NT2/D1 (cell line): ENCODE measurements at regions not wholly inside any gene's neighbourhood (a gene's known extent, or its start where the extent isn't known, plus 50 kb on each side); places are given as distances from the start of the nearest gene placed in this dataset.

Experiments used
- DNase-seq: peaks from one replicate; pipeline ENCODE4 v3.0.0-alpha.2; 2011; ENCODE audit warnings: low read depth, low spot score
- H3K27me3 ChIP-seq: 2 replicates; pipeline ENCODE4 v1.6.0; 2011; ENCODE audit warnings: mild to moderate bottlenecking; ENCODE audit not compliant: insufficient read length, insufficient read depth
- H3K36me3 ChIP-seq: 2 replicates; pipeline ENCODE4 v1.6.1; 2011; ENCODE audit warnings: mild to moderate bottlenecking, low read length, mixed read lengths; ENCODE audit not compliant: insufficient read depth, insufficient read length
- H3K4me1 ChIP-seq: 2 replicates; pipeline ENCODE4 v1.5.1; 2011; ENCODE audit not compliant: insufficient read depth, insufficient read length
- H3K4me3 ChIP-seq: 2 replicates; pipeline ENCODE4 v1.5.1; 2011; ENCODE audit warnings: low read depth; ENCODE audit not compliant: insufficient read length
- H3K9ac ChIP-seq: 2 replicates; pipeline ENCODE4 v1.6.0; 2011; ENCODE audit warnings: low read depth; ENCODE audit not compliant: insufficient read length
- H3K9me3 ChIP-seq: 2 replicates; pipeline ENCODE4 v1.5.1; 2011; ENCODE audit warnings: mild to moderate bottlenecking, low read length; ENCODE audit not compliant: insufficient read depth
- SUZ12 ChIP-seq: IDR thresholded peaks from 2 replicates; pipeline ENCODE4 v1.6.1; 2011; ENCODE audit not compliant: insufficient read length, insufficient read depth; ENCODE audit errors: extremely low read depth
- YY1 ChIP-seq: IDR thresholded peaks from 2 replicates; pipeline ENCODE4 v1.6.1; 2011; ENCODE audit not compliant: insufficient read length, insufficient read depth
- ZNF274 ChIP-seq: IDR thresholded peaks from 2 replicates; pipeline ENCODE4 v1.6.1; 2011; ENCODE audit warnings: mild to moderate bottlenecking, low read depth, low read length

GRCh38 chr7:138223402-138223879 is 147.2 kb downstream of the AKR1D1 start:
- no peaks in the 10 kb centered on the region for H3K27me3 ChIP-seq
- TF ChIP-seq ZNF274 (no peak), YY1 (no peak), SUZ12 (no peak)
- no peak for DNase-seq
- H3K4me1 ChIP-seq, result no peaks in the 10 kb centered on the region
- H3K9ac ChIP-seq, result no peak overlapping the region
- H3K36me3 ChIP-seq, result no peaks in the 10 kb centered on the region
- H3K4me3 ChIP-seq, result no peak overlapping the region
- peaks cover 57% of the 10 kb centered on the region for H3K9me3 ChIP-seq

GRCh38 chr7:138226001-138226476 is 149.8 kb downstream of the AKR1D1 start:
- Histone ChIP-seq H3K4me1 (no peaks in the 10 kb centered on the region), H3K4me3 (no peak overlapping the region), H3K36me3 (no peaks in the 10 kb centered on the region), H3K27me3 (no peaks in the 10 kb centered on the region), H3K9ac (no peak overlapping the region), H3K9me3 (peaks cover 38% of the 10 kb centered on the region)
- no peak for TF ChIP-seq SUZ12
- TF ChIP-seq YY1, result no peak
- no peak for TF ChIP-seq ZNF274
- DNase-seq, result no peak

GRCh38 chr7:138226745-138227279 is 150.6 kb downstream of the AKR1D1 start:
- Histone ChIP-seq H3K9me3 (peaks cover 30% of the 10 kb centered on the region), H3K9ac (no peak overlapping the region), H3K27me3 (no peaks in the 10 kb centered on the region), H3K36me3 (no peaks in the 10 kb centered on the region), H3K4me3 (no peak overlapping the region), H3K4me1 (no peaks in the 10 kb centered on the region)
- DNase-seq, result no peak
- TF ChIP-seq YY1, result no peak

DNA sequence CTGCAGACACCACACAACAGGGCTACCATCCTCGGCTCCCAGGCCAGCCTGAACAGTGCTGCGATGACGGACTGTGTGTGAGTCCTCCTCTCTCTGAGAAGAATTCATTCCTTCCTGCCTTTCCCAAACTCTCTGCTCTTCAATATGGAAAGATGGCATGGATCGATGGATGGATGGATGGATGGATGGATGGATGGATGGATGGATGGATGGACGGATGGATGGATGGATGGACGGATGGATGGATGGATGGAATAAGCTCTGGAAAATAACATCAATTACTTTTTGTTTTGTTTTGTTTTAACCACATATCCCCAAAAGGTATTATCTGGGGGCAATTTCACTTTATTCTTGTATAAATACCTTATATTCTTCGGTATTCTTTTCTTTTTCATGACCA is 151.9 kb downstream of the AKR1D1 start:
- DNase-seq, result no peak
- peaks cover 17% of the 10 kb centered on the region for H3K9me3 ChIP-seq

DNA sequence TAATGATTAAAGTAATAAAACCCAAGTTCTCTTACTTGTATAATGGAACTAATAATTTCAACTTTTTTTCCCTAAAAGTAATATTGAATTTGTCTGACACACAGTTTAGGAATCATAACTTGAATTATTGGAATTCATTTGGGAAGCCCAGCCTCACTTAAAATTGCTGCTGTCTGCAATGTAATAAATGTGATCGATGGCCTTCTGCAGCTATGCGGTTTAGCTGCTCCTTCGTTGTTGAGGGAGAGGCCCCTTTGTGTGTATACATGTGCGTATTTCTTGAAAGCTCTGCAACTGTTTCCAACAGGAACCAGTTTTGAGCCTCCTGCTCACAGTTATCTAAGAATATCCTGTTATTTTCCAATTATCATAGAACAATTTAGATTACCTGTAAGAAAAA is 152.5 kb downstream of the AKR1D1 start:
- H3K27me3 ChIP-seq, result no peaks in the 10 kb centered on the region
- DNase-seq, result no peak
- H3K36me3 ChIP-seq, result no peaks in the 10 kb centered on the region
- TF ChIP-seq ZNF274 (no peak), YY1 (no peak), SUZ12 (no peak)
- H3K9ac ChIP-seq, result no peak overlapping the region
- H3K9me3 ChIP-seq, result peaks cover 16% of the 10 kb centered on the region
- H3K4me3 ChIP-seq, result no peak overlapping the region
- no peaks in the 10 kb centered on the region for H3K4me1 ChIP-seq

More for the DNA sequence above, 151.9 kb downstream of the AKR1D1 start:
- Histone ChIP-seq H3K9ac (no peak overlapping the region), H3K36me3 (no peaks in the 10 kb centered on the region), H3K4me1 (no peaks in the 10 kb centered on the region), H3K4me3 (no peak overlapping the region), H3K27me3 (no peaks in the 10 kb centered on the region)
- TF ChIP-seq SUZ12 (no peak), ZNF274 (no peak), YY1 (no peak)

GRCh38 chr7:138233189-138233588 is 156.9 kb downstream of the AKR1D1 start:
- Histone ChIP-seq H3K36me3 (no peaks in the 10 kb centered on the region), H3K4me3 (no peak overlapping the region), H3K4me1 (no peaks in the 10 kb centered on the region), H3K9ac (no peak overlapping the region), H3K27me3 (no peaks in the 10 kb centered on the region), H3K9me3 (peaks cover 9% of the 10 kb centered on the region; the same call in 1 of the 2 replicates)
- TF ChIP-seq SUZ12 (no peak), YY1 (no peak), ZNF274 (no peak)
- DNase-seq, result no peak

DNA sequence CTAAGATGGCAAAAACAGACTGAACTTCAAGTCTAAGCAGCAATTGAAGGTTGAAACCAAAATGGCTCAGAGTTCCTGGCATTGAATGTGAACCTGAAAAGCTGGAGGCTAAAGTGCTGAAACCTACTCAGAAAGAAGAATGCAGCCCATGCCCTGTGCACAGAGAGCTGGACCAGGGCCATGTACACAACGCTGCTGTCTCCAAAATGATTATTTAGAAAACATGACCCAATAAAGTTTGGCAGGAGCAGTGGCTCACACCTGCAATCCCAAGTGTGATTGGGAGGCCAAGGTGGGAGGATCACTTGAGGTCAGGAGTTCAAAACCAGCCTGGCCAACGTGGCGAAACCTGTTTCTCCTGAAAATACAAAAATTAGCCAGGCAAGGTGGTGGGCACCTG is 158.9 kb downstream of the AKR1D1 start:
- Histone ChIP-seq H3K4me1 (no peaks in the 10 kb centered on the region), H3K9ac (no peak overlapping the region), H3K27me3 (no peaks in the 10 kb centered on the region), H3K36me3 (no peaks in the 10 kb centered on the region), H3K4me3 (no peak overlapping the region), H3K9me3 (peaks cover 20% of the 10 kb centered on the region)
- no peak for DNase-seq
- TF ChIP-seq SUZ12 (no peak), ZNF274 (no peak), YY1 (no peak)

GRCh38 chr7:138237995-138238394 is 161.7 kb downstream of the AKR1D1 start:
- no peaks in the 10 kb centered on the region for H3K27me3 ChIP-seq
- DNase-seq, result no peak
- no peak overlapping the region for H3K4me3 ChIP-seq
- peaks cover 20% of the 10 kb centered on the region for H3K9me3 ChIP-seq
- no peak overlapping the region for H3K9ac ChIP-seq
- H3K36me3 ChIP-seq, result no peaks in the 10 kb centered on the region
- no peaks in the 10 kb centered on the region for H3K4me1 ChIP-seq
- TF ChIP-seq ZNF274 (no peak), YY1 (no peak), SUZ12 (no peak)
